HG02943 (cell line): ENCODE measurements at regions not wholly inside any gene's neighbourhood (a gene's known extent, or its start where the extent isn't known, plus 50 kb on each side); places are given as distances from the start of the nearest gene placed in this dataset.

Experiments
- ATAC-seq: cut with Tn5 transposase; IDR thresholded peaks from one replicate; pipeline ENCODE4 v1.9.1; 2021; ENCODE audit warnings: mild to moderate bottlenecking, low read depth, moderate library complexity; ENCODE audit not compliant: unreplicated experiment

GRCh38 chr6:87995461-87995860, 52.2 kb upstream of the SPACA1 start:
- ATAC-seq, result no peak

- no peak for ATAC-seq
Observed at GRCh38 chr6:87993356-87993755, 54.3 kb upstream of the SPACA1 start.

GRCh38 chr6:87990871-87991270, 56.8 kb upstream of the SPACA1 start:
- no peak for ATAC-seq

GRCh38 chr6:87982134-87982533, 65.5 kb upstream of the SPACA1 start:
- ATAC-seq, result no peak

- no peak for ATAC-seq
Observed at GRCh38 chr6:87979737-87980136, 67.9 kb upstream of the SPACA1 start.

GRCh38 chr6:87976616-87977015, 71.0 kb upstream of the SPACA1 start:
- no peak for ATAC-seq

- no peak for ATAC-seq
Observed at GRCh38 chr6:87975561-87975960, 72.1 kb upstream of the SPACA1 start.

GRCh38 chr6:87972279-87972678, 75.4 kb upstream of the SPACA1 start:
- ATAC-seq, result no peak

GRCh38 chr6:87971605-87972262, 75.9 kb upstream of the SPACA1 start:
- ATAC-seq, result no peak

GRCh38 chr6:87968435-87969278, 79.0 kb upstream of the SPACA1 start:
- no peak for ATAC-seq

- ATAC-seq, result no peak
Observed at GRCh38 chr6:87965806-87966205, 81.8 kb upstream of the SPACA1 start.

GRCh38 chr6:87959083-87959482, 88.6 kb upstream of the SPACA1 start:
- no peak for ATAC-seq

GRCh38 chr6:87951751-87952150, 95.9 kb upstream of the SPACA1 start:
- ATAC-seq, result no peak

GRCh38 chr6:87950614-87951013, 97.0 kb upstream of the SPACA1 start:
- ATAC-seq, result no peak

- no peak for ATAC-seq
Observed at GRCh38 chr6:87949194-87949593, 98.4 kb upstream of the SPACA1 start.

- no peak for ATAC-seq
Observed at GRCh38 chr6:87946669-87947068, 101.0 kb upstream of the SPACA1 start.

GRCh38 chr6:87945966-87946365, 101.7 kb upstream of the SPACA1 start:
- no peak for ATAC-seq

GRCh38 chr6:87945181-87945580, 102.5 kb upstream of the SPACA1 start:
- no peak for ATAC-seq

GRCh38 chr6:87944541-87944954, 103.1 kb upstream of the SPACA1 start:
- ATAC-seq, result no peak

GRCh38 chr6:87943191-87943590, 104.5 kb upstream of the SPACA1 start:
- no peak for ATAC-seq

- no peak for ATAC-seq
Observed at GRCh38 chr6:87941556-87942358, 105.9 kb upstream of the SPACA1 start.
